ENCODE measurements at regions not wholly inside any gene's neighbourhood (a gene's known extent, or its start where the extent isn't known, plus 50 kb on each side); places are given as distances from the start of the nearest gene placed in this dataset.

DNA sequence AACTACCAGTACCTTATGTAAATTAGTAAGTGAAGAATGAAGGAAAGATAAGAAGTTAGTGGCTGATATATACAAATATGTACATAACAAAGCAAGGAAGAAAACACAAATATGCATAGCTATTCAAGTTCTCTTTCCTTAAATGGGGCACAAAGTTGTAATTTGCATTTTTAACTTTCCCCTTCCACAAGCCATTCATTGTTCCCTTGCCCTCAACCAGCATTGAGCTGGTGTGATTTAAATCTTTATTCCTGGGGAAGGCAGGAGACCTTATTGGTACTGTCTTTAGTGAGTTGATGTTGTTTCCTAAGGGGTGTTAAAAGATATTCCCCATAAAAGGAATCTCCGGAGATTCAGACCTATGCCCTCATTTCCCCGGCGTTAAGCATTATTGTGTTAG lies 735.3 kb downstream of the PCDH18 start:
- H3K4me3 ChIP-seq = no peak overlapping the region
- ATAC-seq (no peak), DNase-seq (ENCODE audit: low read depth in 1 of 2, low spot score in 1 of 2) (no peak), FAIRE-seq (no peak)
- no peak overlapping the region for H3K4me2 ChIP-seq
- 78% methylated on average over 3 of the region's 3 CpGs for WGBS (ENCODE audit: missing lambda C conversion rate)
- CTCF ChIA-PET = no interaction called here
- no peaks in the 10 kb centered on the region for H3K4me1 ChIP-seq
- POLR2A ChIA-PET = no interaction called here
- no peak overlapping the region for H3K27ac ChIP-seq
- no peaks in the 10 kb centered on the region for H3K9me3 ChIP-seq
- no peak for TF ChIP-seq NPAS2 (CRISPR knock-in tag; IDR thresholded peaks at IDR 0.05; ENCODE audit: borderline replicate concordance)
- TF ChIP-seq FOXS1 (CRISPR knock-in tag; IDR thresholded peaks at IDR 0.05) = no peak
- no peak for TF ChIP-seq ZSCAN20 (CRISPR knock-in tag; IDR thresholded peaks at IDR 0.05)
- TF ChIP-seq SREBF2 (IDR thresholded peaks at IDR 0.05) = no peak
- TF ChIP-seq JUNB (IDR thresholded peaks at IDR 0.05) = no peak
- TF ChIP-seq PHF8 (IDR thresholded peaks at IDR 0.05; ENCODE audit: borderline replicate concordance, low read depth) = no peak
- TF ChIP-seq HOXB13 (CRISPR knock-in tag; IDR thresholded peaks at IDR 0.05; ENCODE audit: low read depth) = no peak
- TF ChIP-seq CEBPB (IDR thresholded peaks at IDR 0.05) = no peak
- TF ChIP-seq NFE2L2 (conservative IDR thresholded peaks at IDR 0.05; ENCODE audit: low read length) = no peak
- TF ChIP-seq MYC (IDR thresholded peaks at IDR 0.05; ENCODE audit: borderline replicate concordance, low read length) = no peak
- TF ChIP-seq CHD4 (IDR thresholded peaks at IDR 0.05; ENCODE audit: borderline replicate concordance) = no peak

DNA sequence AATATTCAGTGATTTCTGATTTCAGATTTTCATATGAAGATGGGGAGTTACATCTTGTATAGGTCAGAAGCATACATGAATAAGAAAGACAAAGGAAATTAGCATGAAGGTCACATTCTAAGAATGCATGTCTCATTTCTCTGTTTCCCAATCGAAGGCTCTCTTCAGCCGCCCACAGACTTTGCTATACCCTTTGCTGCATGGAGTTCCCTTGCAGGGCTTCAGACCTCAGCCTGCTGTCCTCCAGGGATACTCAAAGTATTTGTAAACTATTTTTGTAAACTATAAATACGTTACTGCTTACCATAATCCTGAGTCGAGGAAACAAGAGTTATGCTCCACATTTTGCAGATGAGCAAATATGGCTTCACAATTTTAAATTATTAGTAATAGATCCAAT lies 738.4 kb downstream of the PCDH18 start:
- TF ChIP-seq MYC (IDR thresholded peaks at IDR 0.05; ENCODE audit: borderline replicate concordance, low read length) = no peak
- no peak for TF ChIP-seq NR3C1 (IDR thresholded peaks at IDR 0.05)
- no peak for TF ChIP-seq PHF8 (IDR thresholded peaks at IDR 0.05; ENCODE audit: borderline replicate concordance, low read depth)
- TF ChIP-seq ZSCAN20 (CRISPR knock-in tag; IDR thresholded peaks at IDR 0.05) = no peak
- TF ChIP-seq, protein P1, sequence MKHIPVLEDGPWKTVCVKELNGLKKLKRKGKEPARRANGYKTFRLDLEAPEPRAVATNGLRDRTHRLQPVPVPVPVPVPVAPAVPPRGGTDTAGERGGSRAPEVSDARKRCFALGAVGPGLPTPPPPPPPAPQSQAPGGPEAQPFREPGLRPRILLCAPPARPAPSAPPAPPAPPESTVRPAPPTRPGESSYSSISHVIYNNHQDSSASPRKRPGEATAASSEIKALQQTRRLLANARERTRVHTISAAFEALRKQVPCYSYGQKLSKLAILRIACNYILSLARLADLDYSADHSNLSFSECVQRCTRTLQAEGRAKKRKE (CRISPR knock-in tag; IDR thresholded peaks at IDR 0.05; ENCODE audit: low read depth) = no peak
- TF ChIP-seq, protein P2, sequence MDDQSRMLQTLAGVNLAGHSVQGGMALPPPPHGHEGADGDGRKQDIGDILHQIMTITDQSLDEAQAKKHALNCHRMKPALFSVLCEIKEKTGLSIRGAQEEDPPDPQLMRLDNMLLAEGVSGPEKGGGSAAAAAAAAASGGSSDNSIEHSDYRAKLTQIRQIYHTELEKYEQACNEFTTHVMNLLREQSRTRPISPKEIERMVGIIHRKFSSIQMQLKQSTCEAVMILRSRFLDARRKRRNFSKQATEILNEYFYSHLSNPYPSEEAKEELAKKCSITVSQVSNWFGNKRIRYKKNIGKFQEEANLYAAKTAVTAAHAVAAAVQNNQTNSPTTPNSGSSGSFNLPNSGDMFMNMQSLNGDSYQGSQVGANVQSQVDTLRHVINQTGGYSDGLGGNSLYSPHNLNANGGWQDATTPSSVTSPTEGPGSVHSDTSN (IDR thresholded peaks at IDR 0.05) = no peak
- no peak for TF ChIP-seq TFCP2L1 (CRISPR knock-in tag; IDR thresholded peaks at IDR 0.05)
- no peak for TF ChIP-seq EHF (CRISPR knock-in tag; IDR thresholded peaks at IDR 0.05)
- CTCF ChIA-PET = no interaction called here

DNA sequence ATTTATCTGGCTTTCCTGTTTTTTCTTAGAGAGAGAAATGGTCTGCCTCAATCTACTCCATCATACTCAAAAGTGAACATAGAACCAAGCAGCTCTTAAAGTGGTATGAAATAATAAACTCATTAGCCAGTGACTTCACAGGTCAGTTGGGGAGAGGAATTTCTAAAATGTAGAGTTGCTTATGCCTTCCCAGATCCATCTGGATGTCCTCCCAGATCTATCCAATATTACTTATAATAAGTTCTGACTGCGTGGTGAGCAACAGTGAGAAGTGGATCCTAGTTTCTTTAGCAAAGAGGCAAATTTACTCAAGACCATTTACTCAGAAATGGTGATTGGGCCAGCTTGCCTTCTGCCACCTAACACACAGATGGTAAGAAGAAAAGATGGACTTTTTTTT lies 748.0 kb downstream of the PCDH18 start:
- ChIA-PET POLR2A (no interaction called here), CTCF (no interaction called here)
- no peak overlapping the region for H3K4me2 ChIP-seq
- H3K4me3 ChIP-seq = no peak overlapping the region
- FAIRE-seq (no peak), DNase-seq (ENCODE audit: low read depth in 1 of 2, low spot score in 1 of 2) (no peak), ATAC-seq (no peak)
- WGBS (ENCODE audit: missing lambda C conversion rate) = 25% methylated on average over 1 of the region's 1 CpG
- no peaks in the 10 kb centered on the region for H3K4me1 ChIP-seq
- H3K9me3 ChIP-seq = no peaks in the 10 kb centered on the region
- no peak overlapping the region for H3K27ac ChIP-seq
- TF ChIP-seq HDAC2 (IDR thresholded peaks at IDR 0.05) = no peak
- TF ChIP-seq FOSL2 (IDR thresholded peaks at IDR 0.05) = no peak
- TF ChIP-seq FOSL2 (CRISPR knock-in tag; IDR thresholded peaks at IDR 0.05) = no peak
- no peak for TF ChIP-seq HEYL (CRISPR knock-in tag; IDR thresholded peaks at IDR 0.05)
- TF ChIP-seq, protein P3, sequence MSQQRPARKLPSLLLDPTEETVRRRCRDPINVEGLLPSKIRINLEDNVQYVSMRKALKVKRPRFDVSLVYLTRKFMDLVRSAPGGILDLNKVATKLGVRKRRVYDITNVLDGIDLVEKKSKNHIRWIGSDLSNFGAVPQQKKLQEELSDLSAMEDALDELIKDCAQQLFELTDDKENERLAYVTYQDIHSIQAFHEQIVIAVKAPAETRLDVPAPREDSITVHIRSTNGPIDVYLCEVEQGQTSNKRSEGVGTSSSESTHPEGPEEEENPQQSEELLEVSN (IDR thresholded peaks at IDR 0.05; ENCODE audit: borderline replicate concordance, low read depth) = no peak
- no peak for TF ChIP-seq ESRRA (IDR thresholded peaks at IDR 0.05; ENCODE audit: borderline replicate concordance, low read length)
- TF ChIP-seq RNF2 (IDR thresholded peaks at IDR 0.05; ENCODE audit: borderline replicate concordance, low read depth) = no peak
- TF ChIP-seq, protein P4, sequence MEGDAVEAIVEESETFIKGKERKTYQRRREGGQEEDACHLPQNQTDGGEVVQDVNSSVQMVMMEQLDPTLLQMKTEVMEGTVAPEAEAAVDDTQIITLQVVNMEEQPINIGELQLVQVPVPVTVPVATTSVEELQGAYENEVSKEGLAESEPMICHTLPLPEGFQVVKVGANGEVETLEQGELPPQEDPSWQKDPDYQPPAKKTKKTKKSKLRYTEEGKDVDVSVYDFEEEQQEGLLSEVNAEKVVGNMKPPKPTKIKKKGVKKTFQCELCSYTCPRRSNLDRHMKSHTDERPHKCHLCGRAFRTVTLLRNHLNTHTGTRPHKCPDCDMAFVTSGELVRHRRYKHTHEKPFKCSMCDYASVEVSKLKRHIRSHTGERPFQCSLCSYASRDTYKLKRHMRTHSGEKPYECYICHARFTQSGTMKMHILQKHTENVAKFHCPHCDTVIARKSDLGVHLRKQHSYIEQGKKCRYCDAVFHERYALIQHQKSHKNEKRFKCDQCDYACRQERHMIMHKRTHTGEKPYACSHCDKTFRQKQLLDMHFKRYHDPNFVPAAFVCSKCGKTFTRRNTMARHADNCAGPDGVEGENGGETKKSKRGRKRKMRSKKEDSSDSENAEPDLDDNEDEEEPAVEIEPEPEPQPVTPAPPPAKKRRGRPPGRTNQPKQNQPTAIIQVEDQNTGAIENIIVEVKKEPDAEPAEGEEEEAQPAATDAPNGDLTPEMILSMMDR (IDR thresholded peaks at IDR 0.05) = no peak
- no peak for TF ChIP-seq HOXB5 (CRISPR knock-in tag; IDR thresholded peaks at IDR 0.05)
- TF ChIP-seq, protein P5, sequence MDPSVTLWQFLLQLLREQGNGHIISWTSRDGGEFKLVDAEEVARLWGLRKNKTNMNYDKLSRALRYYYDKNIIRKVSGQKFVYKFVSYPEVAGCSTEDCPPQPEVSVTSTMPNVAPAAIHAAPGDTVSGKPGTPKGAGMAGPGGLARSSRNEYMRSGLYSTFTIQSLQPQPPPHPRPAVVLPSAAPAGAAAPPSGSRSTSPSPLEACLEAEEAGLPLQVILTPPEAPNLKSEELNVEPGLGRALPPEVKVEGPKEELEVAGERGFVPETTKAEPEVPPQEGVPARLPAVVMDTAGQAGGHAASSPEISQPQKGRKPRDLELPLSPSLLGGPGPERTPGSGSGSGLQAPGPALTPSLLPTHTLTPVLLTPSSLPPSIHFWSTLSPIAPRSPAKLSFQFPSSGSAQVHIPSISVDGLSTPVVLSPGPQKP (IDR thresholded peaks at IDR 0.05; ENCODE audit: low read depth, low read length) = no peak
- TF ChIP-seq TFCP2L1 (CRISPR knock-in tag; IDR thresholded peaks at IDR 0.05) = no peak
- TF ChIP-seq, protein P1 (CRISPR knock-in tag; IDR thresholded peaks at IDR 0.05; ENCODE audit: low read depth) = no peak
- no peak for TF ChIP-seq CBX8 (IDR thresholded peaks at IDR 0.05)
- TF ChIP-seq KDM5A (IDR thresholded peaks at IDR 0.05) = no peak
- no peak for TF ChIP-seq RAD21 (conservative IDR thresholded peaks at IDR 0.05 in 1 of 2, IDR thresholded peaks at IDR 0.05 in 1 of 2)
- TF ChIP-seq MAZ (IDR thresholded peaks at IDR 0.05; ENCODE audit: borderline replicate concordance, low read depth, low read length) = no peak
- TF ChIP-seq NR3C1 (IDR thresholded peaks at IDR 0.05) = no peak

More for the DNA sequence above, 738.4 kb downstream of the PCDH18 start:
- Histone ChIP-seq H3K4me1 (no peaks in the 10 kb centered on the region), H3K9me3 (no peaks in the 10 kb centered on the region), H3K4me2 (no peak overlapping the region), H3K27ac (no peak overlapping the region), H3K4me3 (no peak overlapping the region)
- WGBS (ENCODE audit: missing lambda C conversion rate) = 33% methylated on average over 4 of the region's 4 CpGs
- POLR2A ChIA-PET = no interaction called here
- DNase-seq (ENCODE audit: low read depth in 1 of 2, low spot score in 1 of 2) (no peak), FAIRE-seq (no peak), ATAC-seq (no peak)

All from A549 (cell line).